ENCODE measurements at regions not wholly inside any gene's neighbourhood (a gene's known extent, or its start where the extent isn't known, plus 50 kb on each side); places are given as distances from the start of the nearest gene placed in this dataset.

DNA sequence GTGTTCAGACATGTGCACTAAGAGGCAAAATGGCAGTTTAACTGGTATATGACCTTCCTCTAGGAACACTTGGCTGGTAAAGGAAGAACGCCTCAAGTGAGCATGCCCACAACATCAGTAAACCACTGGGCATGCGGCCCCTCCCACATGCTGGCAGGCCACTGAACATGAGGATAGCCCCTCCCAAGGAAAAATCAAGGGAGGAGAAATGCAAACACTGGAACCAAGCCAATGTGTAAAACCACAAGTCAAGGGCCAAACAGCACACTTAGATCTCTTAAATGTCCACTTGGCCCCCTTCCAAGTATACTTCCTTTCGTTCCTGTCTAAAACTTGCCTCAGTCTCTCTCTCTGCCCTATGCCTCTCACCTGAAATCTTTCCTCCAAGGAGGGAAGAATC, 980.8 kb downstream of the TSN start:
- no peak for DNase-seq (ENCODE audit: low spot score)

GRCh38 chr2:122737429-122738077, 982.1 kb downstream of the TSN start:
- no peak for DNase-seq (ENCODE audit: low spot score)

DNA sequence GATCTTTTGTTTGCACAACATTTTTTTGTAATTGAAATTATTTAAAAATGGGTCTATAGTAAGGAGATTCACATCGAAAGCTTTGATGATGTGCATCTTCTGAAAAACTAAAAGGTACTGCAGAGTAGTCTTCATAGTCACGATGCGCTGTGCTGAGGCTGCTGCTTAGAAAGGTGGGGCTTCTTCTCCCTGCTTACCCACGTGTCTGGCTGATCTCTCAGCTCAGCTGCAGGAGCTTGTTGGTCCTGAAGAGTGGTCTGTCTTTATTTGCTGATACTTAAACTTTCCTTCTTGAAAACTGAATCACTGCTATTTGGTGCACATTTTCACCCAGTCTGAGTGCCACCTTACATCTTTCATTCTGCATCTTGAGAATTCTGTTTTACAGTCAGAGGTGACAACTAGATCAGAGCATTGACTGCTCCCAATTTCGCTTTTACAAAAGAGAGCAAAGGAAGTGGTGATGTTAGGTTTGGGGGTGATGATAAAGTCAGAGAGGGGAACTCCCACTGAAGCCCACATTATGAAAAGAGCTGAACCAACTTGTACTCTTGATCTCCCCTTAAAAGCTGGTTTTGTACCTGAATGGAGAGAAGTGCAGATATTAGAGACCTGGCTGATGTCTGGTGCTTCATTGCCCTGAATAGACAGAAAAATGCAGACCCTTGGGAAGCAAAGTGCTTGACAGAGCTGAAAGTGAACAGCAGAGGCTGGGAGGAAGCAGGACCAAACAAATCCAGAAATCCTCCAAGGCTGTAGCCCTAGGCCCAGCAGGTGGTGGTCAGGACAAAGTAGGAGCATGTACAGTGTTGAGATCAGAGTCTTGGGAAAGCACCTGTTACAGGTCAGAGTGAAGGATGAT, 984.5 kb downstream of the TSN start:
- no peak for DNase-seq (ENCODE audit: low spot score)

- no peak for DNase-seq (ENCODE audit: low spot score)
These were observed 985.1 kb downstream of the TSN start for GRCh38 chr2:122740594-122740948.

DNA sequence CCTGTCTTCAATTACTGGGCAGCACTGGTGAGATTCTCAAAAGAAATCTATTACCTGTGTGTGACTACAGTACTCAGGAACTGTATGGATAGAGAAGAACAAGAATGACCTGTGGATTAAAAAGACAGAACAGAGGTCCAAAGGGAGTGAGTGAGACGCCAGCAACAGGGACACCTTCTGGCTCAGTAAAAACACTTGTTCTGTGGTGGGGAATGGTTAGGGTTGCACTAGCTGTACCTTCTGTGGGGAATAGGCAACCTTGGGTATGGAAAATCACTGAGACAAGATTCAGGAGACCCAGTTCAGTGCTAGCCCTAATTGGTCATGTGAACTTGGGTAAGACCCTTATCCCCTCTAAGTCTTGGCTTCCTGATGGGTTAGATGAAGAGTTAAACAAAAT, 986.0 kb downstream of the TSN start:
- no peak for DNase-seq (ENCODE audit: low spot score)

GRCh38 chr2:122743021-122743675, 987.7 kb downstream of the TSN start:
- no peak for DNase-seq (ENCODE audit: low spot score)

DNA sequence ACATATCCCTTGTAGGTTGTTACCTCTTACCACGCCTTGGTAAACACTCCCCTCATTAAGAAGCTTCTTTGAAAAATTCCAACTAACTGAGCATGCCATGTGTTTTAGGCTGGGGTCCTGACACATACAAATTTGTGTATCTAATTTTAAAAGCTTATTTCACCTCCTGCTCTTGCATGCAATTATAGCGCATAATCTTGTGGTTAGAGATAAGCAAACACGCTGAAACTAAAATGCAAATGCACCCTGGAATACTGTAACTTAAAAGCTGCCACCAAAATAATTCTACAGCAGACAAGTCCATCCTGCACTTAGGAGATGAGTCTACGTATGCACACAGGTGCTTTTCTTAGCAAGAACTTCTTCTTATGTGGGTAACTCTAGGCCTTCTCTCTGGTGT, 990.2 kb downstream of the TSN start:
- DNase-seq (ENCODE audit: low spot score) = no peak

DNA sequence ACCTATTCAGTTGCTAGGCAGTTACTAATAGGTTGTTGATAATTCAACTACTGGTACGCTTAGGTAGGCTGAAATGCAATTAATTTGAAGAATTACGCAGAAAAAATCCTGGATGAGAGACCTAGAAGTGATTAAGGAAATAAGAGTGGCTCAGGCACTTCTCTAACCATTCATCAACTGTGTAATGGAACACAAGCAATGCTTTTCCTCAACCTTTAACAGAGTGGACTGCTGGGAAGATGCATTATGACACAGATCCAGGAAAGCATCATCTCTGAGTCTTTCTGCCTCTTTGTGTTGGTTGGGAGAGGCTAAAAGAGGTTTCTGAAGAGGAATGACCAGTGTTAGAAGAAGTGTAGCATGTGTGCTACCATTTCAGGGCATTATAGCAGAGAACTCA, 992.2 kb downstream of the TSN start:
- no peak for DNase-seq (ENCODE audit: low spot score)

GRCh38 chr2:122748552-122749011, 993.1 kb downstream of the TSN start:
- peak; percentile 7 for DNase-seq (ENCODE audit: low spot score)

DNA sequence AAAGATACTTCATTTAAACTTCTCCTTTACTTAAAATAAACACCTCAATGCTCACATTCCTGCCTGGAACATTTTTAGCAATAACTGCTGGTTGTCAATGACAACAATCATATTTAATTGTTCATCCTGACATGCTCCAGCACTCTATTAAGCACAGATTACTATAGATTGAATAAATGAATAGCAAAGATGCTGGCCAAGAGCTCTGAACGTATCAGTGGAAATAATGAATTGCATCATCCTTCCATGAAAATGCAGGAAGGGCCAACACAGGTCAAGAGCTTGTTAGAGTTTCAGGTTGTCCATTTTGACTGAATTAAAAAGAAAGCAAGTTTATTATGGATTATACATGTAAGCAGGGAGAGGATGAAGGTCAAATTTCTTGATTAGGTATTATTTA, 994.0 kb downstream of the TSN start:
- no peak for DNase-seq (ENCODE audit: low spot score)

DNA sequence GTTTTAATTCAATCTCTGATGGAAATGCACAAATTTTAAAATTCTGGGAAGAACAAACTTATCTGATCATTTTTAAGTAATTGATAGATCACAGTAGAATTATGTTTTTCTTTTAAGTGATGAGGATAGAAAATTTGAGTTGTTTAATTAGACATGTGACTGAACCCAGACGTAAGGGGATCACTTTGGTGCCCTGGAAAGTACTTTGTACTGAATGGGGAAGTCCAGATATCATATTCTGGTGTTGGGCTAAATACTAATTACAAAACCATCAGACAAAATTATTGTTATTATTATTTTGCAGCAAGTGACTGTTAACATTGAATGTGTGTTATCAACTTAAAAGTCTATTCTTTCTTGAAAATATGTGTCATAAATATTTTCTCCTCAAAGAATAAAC, 994.6 kb downstream of the TSN start:
- no peak for DNase-seq (ENCODE audit: low spot score)

GRCh38 chr2:122750808-122751207, 995.4 kb downstream of the TSN start:
- DNase-seq (ENCODE audit: low spot score) = no peak

- DNase-seq (ENCODE audit: low spot score) = no peak
These were observed 997.9 kb downstream of the TSN start for GRCh38 chr2:122753336-122753735.

DNA sequence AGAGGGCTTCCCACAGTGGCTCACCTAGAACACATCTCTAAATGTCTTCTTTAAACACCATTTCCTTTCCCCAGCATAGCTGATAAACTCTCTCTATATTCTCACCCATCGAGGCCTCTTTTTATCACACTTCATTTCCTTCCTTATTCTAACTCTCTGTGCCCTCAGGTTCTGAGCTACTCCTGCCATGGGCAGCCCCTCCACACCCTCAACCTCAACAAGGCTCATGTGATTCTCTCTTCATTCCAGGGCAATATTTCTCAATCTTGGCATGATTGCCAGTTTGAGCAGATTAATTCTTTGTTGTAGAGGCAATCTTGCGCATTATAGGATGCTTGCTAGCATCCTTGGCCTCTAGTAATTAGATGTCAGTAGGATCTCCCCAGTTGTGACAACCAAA, 999.1 kb downstream of the TSN start:
- no peak for DNase-seq (ENCODE audit: low spot score)

GRCh38 chr2:122755281-122755780, 999.9 kb downstream of the TSN start:
- no peak for DNase-seq (ENCODE audit: low spot score)

DNA sequence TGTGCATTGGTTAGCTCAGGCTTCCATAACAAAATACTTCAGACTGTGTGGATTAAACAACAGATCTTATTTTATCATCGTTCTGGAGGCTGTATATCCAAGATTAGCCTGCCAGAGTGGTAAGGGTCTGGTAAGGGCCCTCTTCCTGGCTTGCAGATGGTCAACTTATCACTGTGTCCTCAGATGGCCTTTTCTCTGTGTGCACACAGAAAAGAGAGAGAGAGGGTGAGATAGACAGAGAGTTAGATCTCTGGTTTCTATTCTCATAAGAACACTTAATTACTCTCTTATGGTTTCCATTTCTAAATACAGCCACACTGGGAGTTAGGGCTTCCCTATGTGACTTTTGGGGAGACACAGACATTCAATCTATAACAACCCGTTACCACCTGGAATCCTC, 1003.5 kb downstream of the TSN start:
- DNase-seq (ENCODE audit: low spot score) = no peak

- no peak for DNase-seq (ENCODE audit: low spot score)
These were observed 1008.6 kb downstream of the TSN start for GRCh38 chr2:122764014-122764413.

DNA sequence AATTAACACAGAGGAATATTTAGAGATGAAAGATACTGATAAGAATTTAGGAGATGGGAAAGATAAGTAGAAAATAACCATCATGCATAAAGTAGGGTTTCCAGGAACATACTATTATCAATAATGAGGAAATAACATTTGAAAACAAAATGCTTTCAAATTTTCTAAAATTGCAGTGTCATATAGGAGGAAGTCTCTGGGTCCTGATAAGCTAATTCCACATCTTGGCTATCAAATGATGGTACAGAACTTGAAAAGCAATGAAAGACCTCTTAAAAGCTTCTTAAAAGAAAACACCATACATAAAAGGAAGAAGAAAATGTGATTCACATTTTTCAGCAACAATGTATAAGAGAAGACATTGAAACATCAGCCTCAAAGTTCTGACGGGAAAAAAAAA, 1024.8 kb downstream of the TSN start:
- no peak for DNase-seq (ENCODE audit: low spot score)

- no peak for DNase-seq (ENCODE audit: low spot score)
These were observed 1038.6 kb downstream of the TSN start for GRCh38 chr2:122794100-122794499.

- no peak for DNase-seq (ENCODE audit: low spot score)
These were observed 1040.3 kb downstream of the TSN start for GRCh38 chr2:122795763-122796162.

DNA sequence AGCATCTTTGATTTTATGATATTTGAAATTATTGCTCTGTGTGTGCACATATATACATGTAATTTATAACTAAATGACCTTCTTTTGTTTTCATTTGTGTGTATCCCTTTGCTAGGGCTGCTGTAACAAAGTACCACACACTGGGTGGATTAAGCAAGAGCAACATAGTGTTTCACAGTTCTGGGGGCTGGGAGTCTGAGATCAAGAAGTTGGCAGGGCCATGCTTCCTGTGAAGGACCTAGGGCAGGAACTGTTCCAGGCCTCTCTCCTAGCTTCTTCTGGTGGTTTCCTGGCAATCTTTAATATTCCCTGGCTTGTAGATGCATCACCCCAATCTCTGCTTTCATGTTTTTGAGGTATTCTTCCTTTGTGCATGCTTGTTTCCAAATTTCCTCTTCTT, 1043.9 kb downstream of the TSN start:
- DNase-seq (ENCODE audit: low spot score) = no peak

- no peak for DNase-seq (ENCODE audit: low spot score)
These were observed 1045.3 kb downstream of the TSN start for GRCh38 chr2:122800781-122801180.

DNA sequence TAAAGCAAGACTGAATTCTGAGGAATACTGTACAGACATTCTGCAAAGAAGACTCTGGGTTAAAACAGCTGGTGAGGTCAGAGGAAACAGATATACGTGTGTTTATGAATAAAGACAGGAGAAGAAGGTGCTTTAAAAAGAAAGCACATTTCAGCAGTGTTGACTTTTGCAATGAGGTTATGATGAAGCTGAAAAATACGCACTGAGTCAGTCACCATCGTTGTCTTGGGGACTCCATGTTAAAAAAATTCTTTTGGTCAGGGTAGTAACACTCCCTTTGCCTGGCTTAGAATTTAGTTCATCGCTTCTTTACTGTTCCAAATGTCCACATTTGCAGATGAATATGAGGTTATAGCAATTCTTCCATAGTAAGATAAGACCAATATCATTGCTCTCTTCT, 1049.0 kb downstream of the TSN start:
- DNase-seq (ENCODE audit: low spot score) = peak; percentile 3
